Caco-2 (cell line): ENCODE measurements at regions not wholly inside any gene's neighbourhood (a gene's known extent, or its start where the extent isn't known, plus 50 kb on each side); places are given as distances from the start of the nearest gene placed in this dataset.
A peak's percentile ranks its signal among the peaks of the same experiment; 100 is the strongest.

Experiments used
- BruUV-seq: library from RNA; stranded (reverse); fragments of 400-500 nt; replicated peaks from 2 replicates; lab custom pipeline; 2021; lab: Mats Ljungman, UMichigan
- CTCF ChIA-PET: fragments of 300-600 bp; sonication (Branson Sonifier 250); formaldehyde crosslinking; loops from one replicate; lab custom pipeline; 2022; ENCODE audit warnings: antibody characterized with exemption; lab: Charles Lee
- POLR2A ChIA-PET: fragments of 300-600 bp; sonication (Branson Sonifier 250); formaldehyde crosslinking; loops from one replicate; lab custom pipeline; 2022; ENCODE audit warnings: antibody characterized with exemption; lab: Charles Lee
- DNase-seq, 2 experiments: peaks; one replicate each; pipeline versions ENCODE4 v3.0.0 to v3.0.0-alpha.2; 2020 to 2022
- H3K27me3 ChIP-seq: replicated peaks from 2 replicates; pipeline ENCODE4 v1.6.0; 2011; ENCODE audit warnings: low read length; ENCODE audit not compliant: control insufficient read depth, insufficient read depth
- H3K36me3 ChIP-seq: 2 replicates; pipeline ENCODE4 v1.5.1; 2011; ENCODE audit warnings: low read length; ENCODE audit not compliant: control insufficient read depth, insufficient read depth
- H3K4me1 ChIP-seq: fragments of 250-450 bp; sonication (Bioruptor Pico); 2 replicates; pipeline ENCODE4 v1.5.1; 2020; ENCODE audit warnings: mild to moderate bottlenecking
- H3K4me3 ChIP-seq: 2 replicates; pipeline ENCODE4 v1.5.1; 2011; ENCODE audit warnings: low read depth, mild to moderate bottlenecking, control low read depth, low read length
- H3K9me3 ChIP-seq: fragments of 250-450 bp; sonication (Bioruptor Pico); 2 replicates; pipeline ENCODE4 v1.5.1; 2020; ENCODE audit warnings: mild to moderate bottlenecking, moderate library complexity
- H3K27ac Mint-ChIP-seq: one replicate; pipeline ENCODE4 v1.8.0; 2022; ENCODE audit warnings: mixed read lengths; ENCODE audit not compliant: unreplicated experiment
- H3K27me3 Mint-ChIP-seq: one replicate; pipeline ENCODE4 v1.8.0; 2022; ENCODE audit warnings: mixed read lengths; ENCODE audit not compliant: insufficient read depth, unreplicated experiment
- H3K36me3 Mint-ChIP-seq: one replicate; pipeline ENCODE4 v1.8.0; 2022; ENCODE audit warnings: mild to moderate bottlenecking, mixed read lengths; ENCODE audit not compliant: insufficient read depth, unreplicated experiment
- H3K4me1 Mint-ChIP-seq: one replicate; pipeline ENCODE4 v1.8.0; 2022; ENCODE audit warnings: low read depth, mixed read lengths; ENCODE audit not compliant: unreplicated experiment
- H3K4me3 Mint-ChIP-seq: one replicate; pipeline ENCODE4 v1.8.0; 2022; ENCODE audit warnings: mild to moderate bottlenecking, moderate library complexity, mixed read lengths; ENCODE audit not compliant: unreplicated experiment
- H3K9me3 Mint-ChIP-seq: one replicate; pipeline ENCODE4 v1.8.0; 2022; ENCODE audit warnings: mixed read lengths; ENCODE audit not compliant: unreplicated experiment
- intact Hi-C: fragments of 100-400 bp; cut with micrococcal nuclease; formaldehyde crosslinking; loops from one replicate; pipeline ENCODE4 v1.10.0; 2022; ENCODE audit not compliant: unreplicated experiment
- TF ChIP-seq, protein P1 (sequence below), 2 experiments: fragments of 200-600 bp in 1 of 2; IDR thresholded peaks; 1 replicate in 1 of 2; 2 replicates in 1 of 2; pipeline versions ENCODE4 v1.5.1 to v1.8.0; 2011 to 2022; ENCODE audit warnings: antibody characterized with exemption in 1 of 2, control low read depth in 1 of 2, inconsistent platforms in 1 of 2, low read depth in 1 of 2, low read length in 1 of 2, mild to moderate bottlenecking in 1 of 2, moderate library complexity in 1 of 2; ENCODE audit not compliant: insufficient read depth in 1 of 2, severe bottlenecking in 1 of 2, unreplicated experiment in 1 of 2

DNA sequence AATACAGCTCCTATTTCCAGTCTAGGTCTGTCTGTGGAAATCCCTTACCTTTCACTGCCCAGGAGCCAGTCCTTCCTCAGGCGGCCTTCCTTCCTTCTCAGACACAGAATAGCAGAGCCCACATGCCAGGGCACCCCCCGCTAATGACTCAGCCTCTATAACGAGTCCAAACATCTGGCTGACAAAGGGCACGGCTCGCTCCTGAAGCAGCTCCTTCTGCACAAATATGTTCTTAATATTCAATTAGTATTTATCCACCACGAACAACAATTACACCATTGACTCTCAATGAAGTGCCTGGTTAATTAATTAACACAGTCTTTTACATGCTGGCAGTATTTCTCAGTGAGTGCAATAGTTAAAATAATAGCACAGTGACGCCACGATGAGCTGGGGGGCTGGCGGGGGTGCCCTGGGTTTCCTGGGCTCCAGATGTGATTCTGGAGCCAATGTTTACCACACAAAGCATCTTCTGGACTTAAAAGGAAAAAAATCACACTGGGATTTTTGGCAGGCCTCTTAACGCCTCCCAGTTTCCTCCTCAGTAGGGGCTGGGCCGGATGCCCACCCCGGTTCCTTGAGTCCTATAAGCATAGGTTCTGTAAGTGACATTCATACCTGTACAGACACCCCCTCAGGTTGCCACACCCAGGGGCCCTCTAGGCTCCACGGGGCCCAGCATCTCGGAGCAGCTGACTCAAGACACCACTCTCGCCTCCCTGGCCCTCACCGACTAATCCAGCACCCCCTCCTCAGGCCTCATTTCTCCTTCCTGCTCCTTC lies 158.6 kb upstream of the MLN start:
- CTCF ChIA-PET: interaction anchor here (0.6 to 0.8 kb wide), 2 partner anchors 65 to 668 kb away, joined by 3 to 4 read pairs; no protein-coding TSS in a partner anchor
- Histone ChIP-seq H3K9me3 (no peaks in the 10 kb centered on the region), H3K4me1 (no peaks in the 10 kb centered on the region), H3K4me3 (no peak overlapping the region), H3K27me3 (no peaks in the 10 kb centered on the region), H3K36me3 (no peaks in the 10 kb centered on the region)
- peak in 1 of 2 experiments; percentile 14 for DNase-seq
- H3K4me1 Mint-ChIP-seq: peaks cover 2% of the 10 kb centered on the region
- BruUV-seq: no TSS peak
- H3K27me3 Mint-ChIP-seq: peaks cover 2% of the 10 kb centered on the region
- intact Hi-C loops: no loop called here
- H3K4me3 Mint-ChIP-seq: no peak overlapping the region
- TF ChIP-seq, protein P1, sequence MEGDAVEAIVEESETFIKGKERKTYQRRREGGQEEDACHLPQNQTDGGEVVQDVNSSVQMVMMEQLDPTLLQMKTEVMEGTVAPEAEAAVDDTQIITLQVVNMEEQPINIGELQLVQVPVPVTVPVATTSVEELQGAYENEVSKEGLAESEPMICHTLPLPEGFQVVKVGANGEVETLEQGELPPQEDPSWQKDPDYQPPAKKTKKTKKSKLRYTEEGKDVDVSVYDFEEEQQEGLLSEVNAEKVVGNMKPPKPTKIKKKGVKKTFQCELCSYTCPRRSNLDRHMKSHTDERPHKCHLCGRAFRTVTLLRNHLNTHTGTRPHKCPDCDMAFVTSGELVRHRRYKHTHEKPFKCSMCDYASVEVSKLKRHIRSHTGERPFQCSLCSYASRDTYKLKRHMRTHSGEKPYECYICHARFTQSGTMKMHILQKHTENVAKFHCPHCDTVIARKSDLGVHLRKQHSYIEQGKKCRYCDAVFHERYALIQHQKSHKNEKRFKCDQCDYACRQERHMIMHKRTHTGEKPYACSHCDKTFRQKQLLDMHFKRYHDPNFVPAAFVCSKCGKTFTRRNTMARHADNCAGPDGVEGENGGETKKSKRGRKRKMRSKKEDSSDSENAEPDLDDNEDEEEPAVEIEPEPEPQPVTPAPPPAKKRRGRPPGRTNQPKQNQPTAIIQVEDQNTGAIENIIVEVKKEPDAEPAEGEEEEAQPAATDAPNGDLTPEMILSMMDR (IDR thresholded peaks at IDR 0.05; ENCODE audit: insufficient read depth in 1 of 2, low read depth in 1 of 2, low read length in 1 of 2, severe bottlenecking in 1 of 2, unreplicated experiment in 1 of 2): no peak
- POLR2A ChIA-PET: interaction anchor here (0.6 kb wide), 1 partner anchor 425 kb away, joined by 3 read pairs; no protein-coding TSS in a partner anchor
- H3K36me3 Mint-ChIP-seq: no peaks in the 10 kb centered on the region
- H3K27ac Mint-ChIP-seq: no peak overlapping the region
- no peaks in the 10 kb centered on the region for H3K9me3 Mint-ChIP-seq

DNA sequence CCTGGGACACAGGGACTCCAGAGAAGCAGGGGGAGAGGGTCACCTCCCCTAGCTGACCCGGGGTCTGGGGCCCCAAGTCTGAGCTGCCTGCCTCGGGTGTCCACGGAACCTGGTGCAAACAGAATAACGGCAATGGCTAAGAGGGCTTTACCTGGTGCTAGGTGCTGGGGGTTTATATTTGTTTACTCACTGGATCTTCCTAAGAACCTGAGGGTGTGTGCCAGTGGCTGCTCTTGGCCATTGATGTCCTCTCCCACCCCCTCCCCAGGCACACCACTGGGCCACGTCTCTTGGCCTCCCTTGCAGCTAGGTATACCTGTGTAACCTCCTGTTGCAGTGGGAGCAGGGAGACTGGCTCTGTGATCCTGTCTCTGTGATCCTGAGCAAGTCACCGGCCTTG lies 157.9 kb upstream of the MLN start:
- intact Hi-C loops: no loop called here
- POLR2A ChIA-PET: interaction anchor here (0.6 kb wide), 1 partner anchor 426 kb away, joined by 3 read pairs; no protein-coding TSS in a partner anchor

More for the DNA sequence above, 157.9 kb upstream of the MLN start:
- no peaks in the 10 kb centered on the region for H3K27me3 ChIP-seq
- Mint-ChIP-seq H3K4me1 (no peaks in the 10 kb centered on the region), H3K27ac (no peak overlapping the region), H3K9me3 (no peaks in the 10 kb centered on the region), H3K4me3 (no peak overlapping the region), H3K36me3 (no peaks in the 10 kb centered on the region), H3K27me3 (no peaks in the 10 kb centered on the region)
- CTCF ChIA-PET: interaction anchor here (0.6 to 0.8 kb wide), 2 partner anchors 66 to 668 kb away, joined by 3 to 4 read pairs; no protein-coding TSS in a partner anchor
- H3K4me3 ChIP-seq: no peak overlapping the region
- TF ChIP-seq, protein P1 (IDR thresholded peaks at IDR 0.05; ENCODE audit: insufficient read depth in 1 of 2, low read depth in 1 of 2, low read length in 1 of 2, severe bottlenecking in 1 of 2, unreplicated experiment in 1 of 2): no peak
- no peaks in the 10 kb centered on the region for H3K4me1 ChIP-seq
- no peaks in the 10 kb centered on the region for H3K9me3 ChIP-seq
- BruUV-seq: no TSS peak
- DNase-seq: peak in 1 of 2 experiments; percentile 14
- no peaks in the 10 kb centered on the region for H3K36me3 ChIP-seq
